K562 (cell line): ENCODE measurements at regions not wholly inside any gene's neighbourhood (a gene's known extent, or its start where the extent isn't known, plus 50 kb on each side); places are given as distances from the start of the nearest gene placed in this dataset.

Experiments used
- CEBPG ChIP-seq, 3 experiments: fragments of 200-800 bp in 1 of 3; sonication (Bioruptor generic) in 1 of 3; sonication (generic) in 1 of 3; formaldehyde crosslinking in 1 of 3; IDR thresholded peaks in 2 of 3; conservative IDR thresholded peaks in 1 of 3; 2 replicates each; pipeline versions ENCODE4 v1.6.1 to v1.8.0; 2016 to 2022; ENCODE audit warnings: missing compliant biosample characterization in 2 of 3, missing genetic modification characterization in 2 of 3, mild to moderate bottlenecking in 1 of 3, missing genetic modification reagents in 1 of 3
- ILF3 ChIP-seq: fragments of 450-650 bp; IDR thresholded peaks from 2 replicates; pipeline ENCODE4 v1.6.1; 2018; ENCODE audit warnings: antibody characterized with exemption, mild to moderate bottlenecking, moderate library complexity, borderline replicate concordance
- MXI1 ChIP-seq: IDR thresholded peaks from 2 replicates; pipeline ENCODE4 v1.6.1; 2011; ENCODE audit warnings: low read depth, mild to moderate bottlenecking, improper control_type of control experiment, low read length

DNA sequence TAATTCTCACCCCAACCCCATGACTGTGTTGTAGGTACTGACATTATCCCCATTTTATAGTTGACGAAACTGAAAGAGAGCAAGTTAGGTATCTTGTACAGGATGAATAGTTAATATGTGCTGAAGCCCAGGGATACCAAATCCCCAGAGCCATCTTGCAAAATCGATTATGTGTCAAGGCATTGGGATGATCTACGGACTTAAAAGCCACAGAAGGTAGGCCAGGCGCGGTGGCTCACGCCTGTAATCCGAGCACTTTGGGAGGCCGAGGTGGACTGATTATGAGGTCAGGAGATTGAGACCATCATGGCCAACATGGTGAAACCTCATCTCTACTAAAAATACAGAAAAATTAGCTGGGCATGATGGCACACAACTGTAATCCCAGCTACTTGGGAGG, 242.4 kb upstream of the RHOBTB1 start:
- no peak for TF ChIP-seq MXI1
- no peak for TF ChIP-seq ILF3
- TF ChIP-seq CEBPG (CRISPR knock-in tag; IDR thresholded peaks at IDR 0.05): no peak
- TF ChIP-seq CEBPG (tag; conservative IDR thresholded peaks at IDR 0.05 in 1 of 2, IDR thresholded peaks at IDR 0.05 in 1 of 2): no peak
